Hematopoietic multipotent progenitor cell treated with erythropoietin and hydrocortisone succinate and interleukin-3 and kit ligand, for 15 days (in vitro differentiated cells): ENCODE measurements at regions not wholly inside any gene's neighbourhood (a gene's known extent, or its start where the extent isn't known, plus 50 kb on each side); places are given as distances from the start of the nearest gene placed in this dataset.

Source experiments
- DNase-seq: peaks from one replicate; pipeline ENCODE4 v3.0.0-alpha.2; 2015; ENCODE audit warnings: low spot score

DNA sequence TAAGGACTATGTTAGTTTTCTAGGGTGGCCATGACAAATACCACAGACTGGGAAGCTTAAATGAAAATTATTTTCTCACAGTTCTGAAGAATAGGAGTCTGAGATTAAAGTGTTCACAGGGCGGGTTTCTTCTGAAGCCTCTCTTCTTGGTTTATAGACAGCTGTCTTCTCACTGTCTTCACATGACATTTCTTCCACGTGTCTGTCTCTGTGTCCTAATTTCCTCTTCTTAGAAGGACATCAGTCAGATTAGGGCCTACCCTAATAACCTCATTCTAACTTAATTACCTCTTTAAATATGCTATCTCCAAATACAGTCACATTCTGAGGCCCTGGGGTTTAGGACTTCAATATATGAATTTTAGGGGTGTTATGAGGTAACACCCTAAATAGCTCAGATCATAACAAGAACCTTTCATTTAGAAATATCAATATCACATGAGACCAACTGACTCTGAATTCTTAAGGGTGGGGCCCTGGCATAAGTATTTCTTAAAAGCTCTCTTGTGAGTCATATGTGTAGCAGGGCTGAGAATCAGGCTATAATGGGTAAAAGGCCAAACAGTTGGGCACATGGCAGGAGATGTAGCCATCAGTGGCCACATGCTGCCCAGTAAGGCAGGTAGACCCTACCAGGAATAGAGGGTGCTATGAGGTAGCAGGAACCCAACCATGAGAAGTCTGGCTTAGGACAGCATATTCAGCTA lies 62.0 kb upstream of the TENT5A start:
- no peak for DNase-seq

DNA sequence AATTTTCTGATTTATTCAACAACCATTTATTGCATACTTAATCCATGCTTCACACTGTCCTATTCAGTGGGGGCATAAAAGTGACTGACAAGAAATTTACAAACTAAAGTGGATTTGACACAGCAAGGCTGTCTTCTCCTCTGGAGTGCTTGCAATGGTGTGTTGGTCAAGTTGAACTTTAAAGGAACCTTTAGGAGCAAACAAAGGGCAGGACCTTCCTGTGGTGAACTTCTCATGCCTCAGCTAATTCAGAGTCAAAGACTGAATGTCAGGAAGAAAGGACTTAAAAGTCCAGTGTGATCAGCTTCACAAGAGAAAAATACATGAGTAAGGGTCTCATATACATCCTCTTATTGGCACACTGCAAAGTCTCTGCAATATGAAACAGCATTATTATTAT lies 60.8 kb upstream of the TENT5A start:
- no peak for DNase-seq

DNA sequence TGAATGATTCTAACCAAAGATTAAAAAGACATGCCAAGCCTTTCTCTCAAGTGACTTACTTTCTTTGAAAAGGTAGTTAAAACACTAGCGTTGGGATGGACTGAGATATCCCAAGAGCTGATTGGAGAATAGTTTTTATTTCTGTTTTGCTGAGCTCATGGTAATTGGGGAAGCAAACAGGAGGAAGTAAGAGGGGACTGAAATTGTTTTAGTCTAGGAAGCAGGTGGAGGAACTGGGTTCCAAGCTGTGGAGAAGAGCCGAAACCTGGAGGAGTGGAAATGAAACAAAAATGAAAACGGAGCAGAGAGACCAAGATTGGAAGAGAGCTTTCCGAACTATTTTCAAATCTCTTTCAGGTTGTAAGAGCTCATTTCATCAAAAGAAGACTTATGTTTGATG lies 59.9 kb upstream of the TENT5A start:
- DNase-seq: no peak

DNA sequence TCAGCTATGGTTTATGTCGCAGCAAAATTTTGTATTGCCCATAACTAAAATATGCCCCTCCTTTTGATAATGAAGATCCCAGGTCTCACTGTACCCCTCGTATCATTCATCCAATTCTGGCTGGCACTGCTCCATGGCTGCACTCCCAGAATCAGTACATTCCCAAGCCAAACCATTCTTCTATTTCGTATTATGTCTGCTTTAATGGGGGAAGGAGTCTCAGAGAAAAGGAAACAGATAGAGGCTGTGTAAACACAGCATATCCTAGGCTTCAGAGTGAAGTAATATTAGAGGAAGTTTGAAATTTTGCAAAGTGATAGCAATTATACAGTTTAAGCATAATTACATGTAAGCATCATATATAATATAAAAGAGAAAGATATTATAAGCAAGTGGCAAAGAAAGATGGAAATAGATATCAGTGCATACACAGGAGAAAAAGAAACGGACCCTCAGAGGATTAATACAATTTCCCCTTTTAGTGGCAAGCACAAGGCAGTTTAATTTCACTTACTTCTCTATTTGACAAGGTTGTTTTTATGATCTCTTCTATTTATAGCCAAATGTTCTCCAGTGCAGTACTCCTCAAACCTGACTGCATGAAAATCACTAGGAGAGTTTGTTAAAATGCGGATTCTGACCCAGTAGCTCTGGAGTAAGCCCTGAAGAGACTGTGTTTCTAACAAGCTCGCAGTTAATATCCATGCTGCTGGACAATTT lies 56.5 kb upstream of the TENT5A start:
- DNase-seq: no peak

DNA sequence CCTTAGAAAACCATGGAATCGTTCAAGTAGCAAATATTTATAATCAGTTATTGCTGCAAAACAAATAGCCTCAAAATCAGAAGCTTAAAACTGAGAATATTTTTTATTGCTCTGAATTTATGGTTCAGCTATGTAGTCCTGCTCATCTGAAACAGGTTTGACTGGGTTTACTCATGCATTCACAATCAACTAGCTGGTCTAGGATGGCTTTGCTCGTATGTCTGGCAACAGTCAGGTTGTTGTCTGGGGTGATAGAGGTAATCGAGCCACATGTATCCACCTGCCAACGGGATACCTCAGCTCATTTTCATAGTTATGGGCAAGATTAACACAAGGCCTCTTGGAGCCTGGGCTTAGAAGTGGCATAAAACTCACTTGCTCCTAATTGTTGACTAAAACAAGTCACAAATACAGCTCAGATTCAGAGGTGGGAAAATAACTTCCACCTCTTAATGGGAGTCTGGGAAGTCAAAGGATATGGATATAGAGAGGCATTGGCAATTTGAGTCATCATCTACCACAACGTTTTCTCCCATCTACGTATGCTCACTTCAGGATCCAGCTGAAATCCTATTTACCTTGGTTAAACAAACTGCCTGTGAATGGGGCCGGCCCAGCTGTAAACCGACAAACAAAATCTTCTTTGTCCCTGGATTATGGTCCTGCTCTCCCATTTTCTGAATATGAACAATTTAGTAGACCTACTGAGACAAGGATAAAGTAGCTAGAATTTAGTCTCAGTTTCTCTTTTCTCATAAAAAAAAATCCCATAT lies 54.5 kb upstream of the TENT5A start:
- no peak for DNase-seq

DNA sequence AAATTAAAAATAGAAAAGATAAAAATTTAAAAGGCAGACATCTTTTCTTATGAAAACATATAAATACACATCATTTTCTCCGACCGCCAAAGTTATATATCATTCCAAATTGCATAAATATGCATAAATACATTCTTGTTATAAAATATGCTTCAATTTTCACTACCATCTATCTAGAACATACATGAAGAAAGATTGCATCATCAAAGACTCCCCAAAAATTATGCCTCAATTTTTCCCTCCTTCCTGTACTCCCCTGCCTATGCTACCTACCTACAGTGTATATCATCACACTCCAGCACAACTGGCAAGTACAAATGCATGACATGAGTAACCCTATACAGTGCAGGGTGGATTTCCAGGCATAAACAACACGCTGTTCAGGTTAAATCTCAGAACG lies 49.9 kb upstream of the TENT5A start:
- DNase-seq: no peak
